ENCODE measurements at regions not wholly inside any gene's neighbourhood (a gene's known extent, or its start where the extent isn't known, plus 50 kb on each side); places are given as distances from the start of the nearest gene placed in this dataset.

GRCh38 chr20:6886065-6886729 lies 118.7 kb downstream of the BMP2 start:
- DNase-seq, result no peak

GRCh38 chr20:6887966-6888365 lies 120.5 kb downstream of the BMP2 start:
- DNase-seq, result no peak

GRCh38 chr20:6888736-6889395 lies 121.4 kb downstream of the BMP2 start:
- no peak for DNase-seq

GRCh38 chr20:6892724-6893123 lies 125.2 kb downstream of the BMP2 start:
- no peak for DNase-seq

- no peak for DNase-seq
These were observed 131.4 kb downstream of the BMP2 start for GRCh38 chr20:6898928-6899327.

- no peak for DNase-seq
These were observed 139.4 kb downstream of the BMP2 start for GRCh38 chr20:6906871-6907270.

- DNase-seq, result no peak
These were observed 141.2 kb downstream of the BMP2 start for GRCh38 chr20:6908673-6909072.

GRCh38 chr20:6909608-6910007 lies 142.1 kb downstream of the BMP2 start:
- DNase-seq, result no peak

- DNase-seq, result peak; percentile 23
These were observed 147.5 kb downstream of the BMP2 start for GRCh38 chr20:6914986-6915385.

- DNase-seq, result no peak
These were observed 149.5 kb downstream of the BMP2 start for GRCh38 chr20:6916938-6917337.

- peak; percentile 45 for DNase-seq
These were observed 152.4 kb downstream of the BMP2 start for GRCh38 chr20:6919792-6920468.

- DNase-seq, result no peak
These were observed 153.6 kb downstream of the BMP2 start for GRCh38 chr20:6920991-6921613.

- no peak for DNase-seq
These were observed 154.4 kb downstream of the BMP2 start for GRCh38 chr20:6921717-6922386.

GRCh38 chr20:6924681-6925080 lies 157.2 kb downstream of the BMP2 start:
- no peak for DNase-seq

- DNase-seq, result no peak
These were observed 158.3 kb downstream of the BMP2 start for GRCh38 chr20:6925744-6926278.

GRCh38 chr20:6940048-6940447 lies 172.6 kb downstream of the BMP2 start:
- no peak for DNase-seq

GRCh38 chr20:6940876-6941275 lies 173.4 kb downstream of the BMP2 start:
- DNase-seq, result no peak

- no peak for DNase-seq
These were observed 174.1 kb downstream of the BMP2 start for GRCh38 chr20:6941571-6941970.

GRCh38 chr20:6942266-6942665 lies 174.8 kb downstream of the BMP2 start:
- no peak for DNase-seq

GRCh38 chr20:6944292-6944691 lies 176.8 kb downstream of the BMP2 start:
- DNase-seq, result no peak

- DNase-seq, result no peak
These were observed 186.1 kb downstream of the BMP2 start for GRCh38 chr20:6953611-6954010.

GRCh38 chr20:6954219-6954618 lies 186.7 kb downstream of the BMP2 start:
- DNase-seq, result no peak

- no peak for DNase-seq
These were observed 188.6 kb downstream of the BMP2 start for GRCh38 chr20:6956056-6956455.
